GM19397 (cell line): ENCODE measurements at regions not wholly inside any gene's neighbourhood (a gene's known extent, or its start where the extent isn't known, plus 50 kb on each side); places are given as distances from the start of the nearest gene placed in this dataset.
"Not testable (repeated sequence)": the region's sequence is repeated elsewhere in the genome, so short reads cannot be mapped to it uniquely, and the experiment has no call there.

Experiments used
- ATAC-seq: cut with Tn5 transposase; IDR thresholded peaks from one replicate; pipeline ENCODE4 v1.9.1; 2021; ENCODE audit warnings: mild to moderate bottlenecking, moderate library complexity; ENCODE audit not compliant: unreplicated experiment

DNA sequence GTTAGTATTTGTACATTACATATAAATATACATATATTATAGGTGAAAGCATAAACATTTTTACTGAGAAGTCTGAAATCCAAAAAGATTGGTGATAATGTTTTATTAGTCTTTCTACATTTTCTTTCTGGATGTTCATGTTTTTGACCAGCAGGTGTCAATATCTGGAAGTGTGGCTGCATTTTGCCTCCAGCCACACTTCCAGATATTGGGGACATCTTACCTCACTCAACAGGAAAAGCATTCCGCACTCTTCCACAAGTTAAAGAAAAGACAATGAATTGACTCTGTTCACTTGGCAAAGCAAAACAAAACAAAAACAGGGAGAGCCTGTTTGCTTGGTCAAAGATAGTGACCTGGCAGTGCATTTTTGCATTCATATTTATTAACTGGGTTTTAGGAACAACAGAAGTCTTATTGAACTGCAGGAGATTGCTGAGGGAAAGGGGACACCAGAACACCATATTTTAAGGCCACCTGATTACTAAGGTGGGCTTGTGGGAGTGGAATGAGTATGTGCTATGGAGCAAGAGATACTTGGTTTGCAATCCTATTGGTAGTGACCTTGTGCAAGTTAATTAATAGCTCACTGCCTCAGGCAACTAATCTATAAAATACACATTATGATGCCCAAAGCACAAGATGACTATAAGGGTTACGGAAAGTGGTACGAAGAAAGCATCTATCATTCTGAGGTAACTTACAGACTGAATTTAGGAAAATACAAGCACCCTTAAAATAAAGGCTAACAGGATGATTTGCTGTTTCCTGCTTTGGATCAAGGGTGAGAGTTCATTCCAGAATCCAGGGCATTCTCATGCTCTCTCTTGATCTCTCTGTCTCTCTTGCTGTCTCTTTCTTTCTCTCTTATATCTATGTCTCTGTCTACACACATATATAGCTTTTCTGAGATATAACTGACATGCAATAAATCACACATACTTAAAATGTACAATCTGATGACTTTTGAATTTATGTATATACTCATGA is 389.9 kb upstream of the EMCN start:
- no peak for ATAC-seq

- ATAC-seq, result no peak
These were observed 389.2 kb upstream of the EMCN start for GRCh38 chr4:100906973-100907372.

GRCh38 chr4:100900945-100901344 is 383.1 kb upstream of the EMCN start:
- not testable (repeated sequence) for ATAC-seq

- no peak for ATAC-seq
These were observed 382.3 kb upstream of the EMCN start for GRCh38 chr4:100900134-100900533.

DNA sequence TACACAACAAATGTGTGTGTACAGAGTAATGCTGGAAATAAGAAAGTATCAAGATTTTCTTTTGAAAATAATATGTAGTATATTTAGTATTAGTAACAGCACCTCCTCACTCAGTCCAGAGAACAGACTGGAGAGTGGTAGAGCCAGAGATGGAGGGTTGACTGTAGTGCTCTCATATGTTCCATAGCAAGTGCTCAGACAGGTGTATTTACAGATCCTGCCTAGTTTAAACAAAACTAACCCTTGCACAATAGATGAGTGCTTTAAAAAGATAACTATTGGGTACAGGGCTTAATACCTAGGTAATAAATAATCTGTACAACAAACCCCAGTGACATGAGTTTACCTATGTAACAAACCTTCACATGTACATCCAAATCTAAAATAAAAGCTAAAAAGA is 381.0 kb upstream of the EMCN start:
- no peak for ATAC-seq

- ATAC-seq, result peak; percentile 70
These were observed 377.9 kb upstream of the EMCN start for GRCh38 chr4:100895556-100896197.

- ATAC-seq, result no peak
These were observed 376.6 kb upstream of the EMCN start for GRCh38 chr4:100894339-100894870.

DNA sequence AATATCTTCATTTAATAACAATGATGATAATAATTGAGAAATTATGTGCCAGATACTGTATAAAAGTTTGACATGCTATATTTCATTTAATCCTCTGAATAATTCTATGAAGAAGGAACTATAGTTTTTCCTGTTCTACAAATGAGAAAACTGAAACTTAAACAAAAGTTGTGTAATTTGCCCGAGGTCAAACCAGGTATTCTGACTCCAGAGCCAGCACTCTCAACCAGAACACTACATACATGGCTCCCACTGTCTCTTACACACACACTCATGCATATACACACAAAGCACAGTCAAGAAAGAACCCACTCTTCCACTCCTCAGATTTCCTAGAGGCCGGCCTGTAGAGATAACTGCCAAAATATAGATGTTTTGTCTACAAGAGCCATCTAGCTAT is 374.0 kb upstream of the EMCN start:
- ATAC-seq, result no peak

DNA sequence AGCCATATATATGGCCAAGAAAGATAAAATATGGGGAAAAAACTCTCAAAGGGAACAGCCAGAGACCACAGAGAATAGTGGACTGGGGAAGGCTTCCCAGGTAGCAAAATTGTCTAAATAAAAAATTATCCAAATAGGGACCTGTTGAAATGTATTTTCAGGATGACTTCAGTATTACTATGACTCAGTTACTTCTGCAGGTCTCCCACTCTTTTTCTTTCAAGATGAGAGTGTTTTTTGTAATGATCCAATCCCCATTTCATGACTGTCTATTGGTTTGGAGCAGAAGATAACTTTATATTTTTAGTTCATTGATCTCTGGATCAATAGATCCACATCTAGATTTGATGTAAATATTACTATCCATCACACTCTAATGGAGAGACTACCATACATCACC is 372.1 kb upstream of the EMCN start:
- no peak for ATAC-seq

- no peak for ATAC-seq
These were observed 371.6 kb upstream of the EMCN start for GRCh38 chr4:100889401-100889800.

DNA sequence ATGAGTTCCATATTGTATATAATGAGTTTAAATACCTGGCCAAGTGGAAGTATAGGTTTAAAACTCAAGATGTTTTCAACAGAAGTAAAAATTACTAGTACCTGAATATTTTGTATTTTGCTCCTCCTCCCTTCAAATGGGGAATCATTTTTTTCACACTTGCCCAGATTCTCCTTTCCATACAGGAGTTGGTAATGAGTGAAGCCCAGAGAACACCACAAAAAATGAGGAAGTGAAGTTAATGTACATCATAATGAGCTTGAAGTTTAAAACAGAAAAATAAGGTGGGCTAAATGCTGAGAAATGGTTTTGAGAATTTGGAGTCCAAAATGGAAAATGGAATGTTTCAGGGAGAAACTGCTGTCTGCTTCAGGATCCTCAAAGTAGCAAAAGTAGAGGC is 364.8 kb upstream of the EMCN start:
- ATAC-seq, result no peak

DNA sequence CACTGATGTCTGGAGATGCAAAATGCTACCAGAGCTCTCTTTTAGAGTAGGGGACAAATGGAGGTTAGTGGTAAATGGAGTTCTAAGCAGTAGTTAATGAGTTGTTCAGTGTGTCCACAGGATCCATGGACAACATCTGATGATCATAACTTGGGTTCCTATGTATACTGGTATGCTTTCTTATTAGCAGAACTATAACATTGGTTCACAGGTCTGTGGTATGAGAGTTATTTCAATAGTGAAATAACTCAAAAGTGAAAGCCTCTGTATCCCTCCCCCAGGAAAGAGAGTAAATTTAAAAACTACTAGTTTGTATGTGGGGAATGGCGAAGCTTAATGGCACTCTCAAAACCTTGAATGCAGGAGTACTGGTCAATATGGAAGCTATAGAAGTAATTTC is 363.5 kb upstream of the EMCN start:
- ATAC-seq, result no peak

DNA sequence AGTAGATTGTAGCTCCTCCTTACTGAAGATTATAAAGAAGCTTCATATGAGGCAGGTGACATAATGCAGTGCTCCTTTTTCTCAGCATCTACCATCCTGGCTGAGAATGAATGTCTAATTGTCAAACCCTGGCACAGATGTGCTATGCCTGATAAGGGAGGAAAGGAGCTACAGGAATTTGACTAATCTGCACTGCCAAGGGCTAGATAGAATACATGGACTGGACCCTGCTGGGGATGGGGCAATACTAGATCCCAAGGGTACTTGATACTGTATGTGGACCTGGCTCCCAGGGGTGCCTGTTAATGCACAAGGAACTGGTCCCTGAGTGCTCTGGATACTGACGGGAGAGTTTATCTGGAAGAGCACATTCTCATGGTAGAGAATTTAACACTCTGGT is 362.2 kb upstream of the EMCN start:
- ATAC-seq, result no peak

- ATAC-seq, result no peak
These were observed 361.6 kb upstream of the EMCN start for GRCh38 chr4:100879471-100879870.

- no peak for ATAC-seq
These were observed 358.7 kb upstream of the EMCN start for GRCh38 chr4:100876546-100876945.

DNA sequence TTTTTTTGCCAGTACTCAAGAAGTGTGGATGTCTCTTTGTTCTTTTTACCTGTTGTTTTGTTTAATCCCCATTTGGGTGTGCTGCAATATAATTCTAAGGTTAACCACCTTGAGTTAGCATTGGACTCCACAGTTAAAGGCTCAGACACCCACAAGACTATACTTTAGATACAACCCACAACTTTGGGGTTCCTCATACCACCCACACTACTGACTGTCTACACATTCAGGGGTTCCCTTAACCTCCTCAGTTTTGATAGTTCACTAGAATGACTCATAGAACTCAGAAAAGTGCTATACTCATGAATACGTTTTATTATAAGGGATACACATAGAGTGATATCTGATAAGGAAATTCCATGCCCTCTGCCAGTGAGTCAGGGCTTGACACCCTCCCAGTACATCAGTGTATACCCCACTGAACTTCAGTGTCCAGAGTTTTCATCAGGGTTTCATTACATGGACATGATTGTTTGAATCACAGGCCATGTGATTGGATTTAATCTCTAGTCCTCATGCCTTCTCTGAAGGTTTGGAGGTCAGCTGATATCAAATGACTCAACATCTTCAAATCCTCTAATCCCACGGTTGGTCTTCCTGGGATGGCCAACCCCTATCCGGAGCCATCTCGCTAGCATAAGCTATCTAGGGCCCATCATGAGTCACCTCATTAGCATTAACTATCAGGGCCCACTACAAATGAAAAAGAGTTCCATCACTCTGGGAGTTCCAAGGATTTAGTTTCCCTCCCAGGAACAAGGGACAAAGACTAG is 357.7 kb upstream of the EMCN start:
- no peak for ATAC-seq

GRCh38 chr4:100872811-100873210 is 355.0 kb upstream of the EMCN start:
- no peak for ATAC-seq

DNA sequence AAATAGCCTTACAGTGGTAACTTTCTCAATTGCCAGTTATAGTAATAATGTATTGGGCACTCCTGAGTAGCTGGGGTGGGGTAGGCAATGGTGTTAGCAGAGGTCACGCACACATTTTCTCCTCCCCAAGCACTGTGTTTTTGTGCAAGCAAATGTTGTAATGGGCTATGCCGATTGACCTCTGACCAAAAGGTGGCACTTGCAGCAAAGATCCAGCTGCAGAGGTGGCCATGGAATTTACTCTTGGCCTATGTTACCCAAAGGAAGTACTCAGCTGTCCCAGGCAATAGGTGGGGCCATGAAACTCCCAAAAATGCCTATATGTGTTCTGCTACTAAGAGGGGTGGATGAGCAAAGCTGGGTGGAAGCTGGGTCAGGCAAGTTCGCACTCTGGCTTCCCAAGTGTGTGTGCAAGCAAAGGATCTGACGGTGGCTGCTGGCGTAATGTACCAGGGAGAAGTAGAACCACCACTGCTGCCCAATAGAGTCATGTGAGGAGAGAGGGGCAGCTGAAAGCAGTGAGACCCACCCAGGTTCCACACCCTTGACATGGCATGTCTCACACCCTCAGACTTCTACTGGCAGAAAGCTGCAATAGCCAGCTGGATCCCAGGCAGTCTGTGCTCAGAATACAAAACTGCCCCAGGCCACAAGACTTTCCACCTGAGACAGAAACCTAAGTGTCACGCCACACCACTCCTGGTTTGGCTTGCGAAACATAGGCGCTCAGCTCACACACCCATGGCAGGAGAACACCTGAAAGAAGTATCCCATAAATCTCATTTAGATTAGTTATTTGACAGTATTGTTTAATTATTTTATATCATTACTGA is 353.3 kb upstream of the EMCN start:
- ATAC-seq, result no peak

DNA sequence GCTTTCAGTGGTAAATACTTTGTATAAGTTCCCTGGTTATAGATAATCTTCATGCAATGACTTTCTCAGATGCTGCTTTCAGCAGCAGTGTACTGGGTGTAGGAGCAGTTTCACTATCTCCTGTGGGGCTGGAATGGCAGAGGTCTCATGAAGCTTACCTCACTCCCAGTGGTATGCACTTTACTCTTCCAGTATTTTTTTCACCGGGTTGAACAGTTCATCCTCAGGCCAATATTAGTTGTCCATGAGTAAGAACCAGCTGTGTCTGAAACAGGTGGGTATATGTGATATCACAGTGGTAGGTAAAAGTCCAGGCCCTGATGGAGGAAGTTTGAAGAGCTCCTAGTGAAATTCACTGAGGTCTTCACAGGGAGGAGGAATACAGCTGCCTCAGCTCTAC is 351.5 kb upstream of the EMCN start:
- no peak for ATAC-seq

GRCh38 chr4:100868281-100868680 is 350.5 kb upstream of the EMCN start:
- not testable (repeated sequence) for ATAC-seq
